ENCODE measurements at regions not wholly inside any gene's neighbourhood (a gene's known extent, or its start where the extent isn't known, plus 50 kb on each side); places are given as distances from the start of the nearest gene placed in this dataset.

GRCh38 chr5:2432076-2432920 lies 319.2 kb downstream of the IRX2 start:
- no peak for TF ChIP-seq EZH2 (IDR thresholded peaks at IDR 0.05)
- no peak for TF ChIP-seq ZNF274 (IDR thresholded peaks at IDR 0.05; ENCODE audit: low read depth, low read length)
- no peak for TF ChIP-seq CTCF (IDR thresholded peaks at IDR 0.05 in 2 of 3, conservative IDR thresholded peaks at IDR 0.05 in 1 of 3; ENCODE audit: borderline replicate concordance in 1 of 3, insufficient read depth in 1 of 3, low read depth in 2 of 3, low read length in 2 of 3)
- no peak for TF ChIP-seq POLR2A (IDR thresholded peaks at IDR 0.05; ENCODE audit: borderline replicate concordance, extremely low read depth, insufficient read depth, insufficient read length)
- TF ChIP-seq SIN3A (IDR thresholded peaks at IDR 0.05; ENCODE audit: low read depth) = no peak
- TF ChIP-seq EZH2phosphoT487 (IDR thresholded peaks at IDR 0.05; ENCODE audit: borderline replicate concordance) = no peak
- no peak for TF ChIP-seq MAX (IDR thresholded peaks at IDR 0.05)
- TF ChIP-seq TCF7L2 (IDR thresholded peaks at IDR 0.05; ENCODE audit: borderline replicate concordance, extremely low read depth, insufficient read depth, insufficient read length) = no peak
- no peak for TF ChIP-seq REST (IDR thresholded peaks at IDR 0.05; ENCODE audit: low read depth)
- no peak for TF ChIP-seq SP1 (IDR thresholded peaks at IDR 0.05; ENCODE audit: low read depth)
- TF ChIP-seq POLR2AphosphoS5 (IDR thresholded peaks at IDR 0.05; ENCODE audit: low read depth, low read length) = no peak

Data from HCT116 (cell line).